ENCODE measurements at regions not wholly inside any gene's neighbourhood (a gene's known extent, or its start where the extent isn't known, plus 50 kb on each side); places are given as distances from the start of the nearest gene placed in this dataset.

DNA sequence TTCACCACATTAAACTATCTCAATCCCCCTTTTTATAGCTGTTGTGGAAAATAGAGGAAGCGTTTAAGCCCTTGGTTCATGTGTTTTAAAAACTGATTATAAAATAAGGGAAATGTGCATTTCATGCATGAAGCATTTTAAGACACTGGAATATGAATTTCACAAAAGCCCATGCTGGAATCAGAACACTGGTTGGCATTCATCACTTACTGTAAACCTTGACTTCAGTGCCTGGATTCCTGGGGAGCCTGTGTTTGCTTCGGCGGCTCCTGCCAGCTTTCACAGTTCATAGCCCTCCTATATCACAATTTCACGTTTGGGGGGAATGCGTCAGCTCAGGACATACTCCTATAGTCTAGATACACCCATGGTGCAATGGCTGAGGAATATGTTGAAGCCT is 336.9 kb downstream of the INSIG2 start:
- peaks cover 17% of the 10 kb centered on the region for H3K9me3 Mint-ChIP-seq
- no peak for DNase-seq (ENCODE audit: low spot score)
- TF ChIP-seq EZH2 (IDR thresholded peaks at IDR 0.05) (no peak), EZH2phosphoT487 (IDR thresholded peaks at IDR 0.05) (no peak)
- TF ChIP-seq, protein P1, sequence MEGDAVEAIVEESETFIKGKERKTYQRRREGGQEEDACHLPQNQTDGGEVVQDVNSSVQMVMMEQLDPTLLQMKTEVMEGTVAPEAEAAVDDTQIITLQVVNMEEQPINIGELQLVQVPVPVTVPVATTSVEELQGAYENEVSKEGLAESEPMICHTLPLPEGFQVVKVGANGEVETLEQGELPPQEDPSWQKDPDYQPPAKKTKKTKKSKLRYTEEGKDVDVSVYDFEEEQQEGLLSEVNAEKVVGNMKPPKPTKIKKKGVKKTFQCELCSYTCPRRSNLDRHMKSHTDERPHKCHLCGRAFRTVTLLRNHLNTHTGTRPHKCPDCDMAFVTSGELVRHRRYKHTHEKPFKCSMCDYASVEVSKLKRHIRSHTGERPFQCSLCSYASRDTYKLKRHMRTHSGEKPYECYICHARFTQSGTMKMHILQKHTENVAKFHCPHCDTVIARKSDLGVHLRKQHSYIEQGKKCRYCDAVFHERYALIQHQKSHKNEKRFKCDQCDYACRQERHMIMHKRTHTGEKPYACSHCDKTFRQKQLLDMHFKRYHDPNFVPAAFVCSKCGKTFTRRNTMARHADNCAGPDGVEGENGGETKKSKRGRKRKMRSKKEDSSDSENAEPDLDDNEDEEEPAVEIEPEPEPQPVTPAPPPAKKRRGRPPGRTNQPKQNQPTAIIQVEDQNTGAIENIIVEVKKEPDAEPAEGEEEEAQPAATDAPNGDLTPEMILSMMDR (IDR thresholded peaks at IDR 0.05) = no peak

DNA sequence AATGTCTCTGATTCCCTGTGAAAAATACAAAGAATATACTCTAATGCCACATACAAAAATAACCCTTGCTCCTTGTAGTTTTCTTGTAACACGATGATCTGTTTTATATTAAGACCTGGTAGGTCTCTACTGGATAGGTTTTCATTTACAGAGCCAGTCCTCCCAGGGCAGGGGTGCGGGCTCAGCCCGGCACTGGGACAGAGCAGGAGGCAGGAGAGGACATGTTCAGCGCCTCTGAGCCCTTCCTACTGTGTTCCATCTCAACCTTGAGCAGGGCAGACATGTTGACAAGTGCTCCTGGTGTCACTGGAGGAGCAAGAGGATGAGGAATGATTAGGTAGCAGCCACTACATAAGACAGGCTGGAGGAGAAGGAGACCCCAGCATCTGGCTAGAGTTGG is 335.5 kb downstream of the INSIG2 start:
- Mint-ChIP-seq H3K36me3 (no peaks in the 10 kb centered on the region), H3K9me3 (peaks cover 21% of the 10 kb centered on the region), H3K27me3 (ENCODE audit: insufficient read depth, low read depth) (peaks cover 2% of the 10 kb centered on the region), H3K4me3 (no peak overlapping the region), H3K4me1 (no peaks in the 10 kb centered on the region), H3K27ac (no peak overlapping the region)
- Histone ChIP-seq H3K79me2 (ENCODE audit: low read depth) (no peaks in the 10 kb centered on the region), H3K4me2 (no peak overlapping the region), H3K9ac (no peak overlapping the region), H3K27me3 (peaks cover 7% of the 10 kb centered on the region), H3K4me3 (no peak overlapping the region), H4K20me1 (ENCODE audit: low read depth) (no peaks in the 10 kb centered on the region), H3K4me1 (no peaks in the 10 kb centered on the region), H2AFZ (replicated peaks) (no peak overlapping the region), H3F3A (ENCODE audit: low read depth) (no peaks in the 10 kb centered on the region), H3K36me3 (no peaks in the 10 kb centered on the region), H3K27ac (no peak overlapping the region), H3K9me3 (ENCODE audit: low read depth) (no peaks in the 10 kb centered on the region)
- TF ChIP-seq EZH2 (IDR thresholded peaks at IDR 0.05) = no peak
- TF ChIP-seq EZH2phosphoT487 (IDR thresholded peaks at IDR 0.05) = no peak
- TF ChIP-seq, protein P1 (IDR thresholded peaks at IDR 0.05) = no peak
- DNase-seq (ENCODE audit: low spot score) = no peak

More for the DNA sequence above, 336.9 kb downstream of the INSIG2 start:
- Mint-ChIP-seq H3K4me1 (no peaks in the 10 kb centered on the region), H3K4me3 (no peak overlapping the region), H3K27ac (no peak overlapping the region), H3K27me3 (ENCODE audit: insufficient read depth, low read depth) (peaks cover 2% of the 10 kb centered on the region), H3K36me3 (no peaks in the 10 kb centered on the region)
- no peak overlapping the region for H3K4me3 ChIP-seq
- H3K4me2 ChIP-seq = no peak overlapping the region
- peaks cover 7% of the 10 kb centered on the region for H3K27me3 ChIP-seq
- no peaks in the 10 kb centered on the region for H3F3A ChIP-seq (ENCODE audit: low read depth)
- H3K36me3 ChIP-seq = no peaks in the 10 kb centered on the region
- H4K20me1 ChIP-seq (ENCODE audit: low read depth) = no peaks in the 10 kb centered on the region
- no peak overlapping the region for H2AFZ ChIP-seq (replicated peaks)
- no peaks in the 10 kb centered on the region for H3K79me2 ChIP-seq (ENCODE audit: low read depth)
- no peaks in the 10 kb centered on the region for H3K9me3 ChIP-seq (ENCODE audit: low read depth)
- no peak overlapping the region for H3K27ac ChIP-seq
- H3K9ac ChIP-seq = no peak overlapping the region
- no peaks in the 10 kb centered on the region for H3K4me1 ChIP-seq

DNA sequence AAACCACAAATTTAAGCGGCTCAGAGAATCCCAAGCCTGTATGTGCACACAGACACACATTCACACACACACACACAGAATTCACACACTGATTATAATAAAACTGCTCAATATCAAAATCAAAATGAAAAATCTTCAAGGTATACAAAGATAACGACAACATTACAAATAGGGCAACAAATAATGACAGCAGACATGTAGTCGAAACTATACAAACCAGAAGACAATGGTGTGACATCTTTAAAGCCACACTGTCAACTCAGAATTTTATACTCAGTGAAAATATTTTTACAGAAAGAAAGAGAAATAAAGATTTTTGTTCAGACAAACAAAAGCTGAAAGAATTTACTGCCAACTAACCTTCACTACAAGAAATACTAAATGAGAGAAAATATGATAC is 333.4 kb downstream of the INSIG2 start:
- H3K79me2 ChIP-seq (ENCODE audit: low read depth) = no peaks in the 10 kb centered on the region
- Mint-ChIP-seq H3K27ac (no peak overlapping the region), H3K27me3 (ENCODE audit: insufficient read depth, low read depth) (peaks cover 2% of the 10 kb centered on the region), H3K36me3 (no peaks in the 10 kb centered on the region), H3K9me3 (peaks cover 18% of the 10 kb centered on the region), H3K4me3 (no peak overlapping the region), H3K4me1 (no peaks in the 10 kb centered on the region)
- H3K36me3 ChIP-seq = no peaks in the 10 kb centered on the region
- H3F3A ChIP-seq (ENCODE audit: low read depth) = no peaks in the 10 kb centered on the region
- no peak overlapping the region for H3K27ac ChIP-seq
- DNase-seq (ENCODE audit: low spot score) = no peak
- H3K9me3 ChIP-seq (ENCODE audit: low read depth) = no peaks in the 10 kb centered on the region
- no peaks in the 10 kb centered on the region for H4K20me1 ChIP-seq (ENCODE audit: low read depth)
- no peak overlapping the region for H3K9ac ChIP-seq
- no peak overlapping the region for H2AFZ ChIP-seq (replicated peaks)
- H3K4me3 ChIP-seq = no peak overlapping the region
- no peak for TF ChIP-seq EZH2phosphoT487 (IDR thresholded peaks at IDR 0.05)
- no peak for TF ChIP-seq EZH2 (IDR thresholded peaks at IDR 0.05)
- TF ChIP-seq, protein P1 (IDR thresholded peaks at IDR 0.05) = no peak
- no peaks in the 10 kb centered on the region for H3K4me1 ChIP-seq
- peaks cover 7% of the 10 kb centered on the region for H3K27me3 ChIP-seq
- H3K4me2 ChIP-seq = no peak overlapping the region

Measured in neural progenitor cell (in vitro differentiated cells).